Vagina (tissue), 2 donors: ENCODE measurements at regions not wholly inside any gene's neighbourhood (a gene's known extent, or its start where the extent isn't known, plus 50 kb on each side); places are given as distances from the start of the nearest gene placed in this dataset.

Source experiments
- DNase-seq, 2 donors: peaks; one replicate each; pipeline ENCODE4 v3.0.0-alpha.2; 2017; ENCODE audit errors: extremely low spot score in 2 of 2
- H3K27ac ChIP-seq: fragments of 200-600 bp; sonication (generic); one replicate; pipeline ENCODE4 v1.5.1; 2019
- H3K27me3 ChIP-seq: fragments of 200-600 bp; sonication (generic); one replicate; pipeline ENCODE4 v1.5.1; 2019
- H3K36me3 ChIP-seq, 2 donors: fragments of 200-600 bp; sonication (generic); one replicate each; pipeline ENCODE4 v1.5.1; 2017 to 2019
- H3K4me1 ChIP-seq: fragments of 200-600 bp; sonication (generic); one replicate; pipeline ENCODE4 v1.5.1; 2019
- H3K4me3 ChIP-seq, 2 donors: fragments of 200-600 bp; sonication (generic); 1 replicate in 1 of 2; 2 replicates in 1 of 2; pipeline ENCODE4 v1.5.1; 2016 to 2019
- H3K9me3 ChIP-seq: fragments of 200-600 bp; sonication (generic); one replicate; pipeline ENCODE4 v1.5.1; 2019
- POLR2A ChIP-seq, 2 donors: fragments of 450-650 bp; IDR thresholded peaks; one replicate each; pipeline ENCODE4 v1.6.1; 2017; ENCODE audit warnings: antibody characterized with exemption in 2 of 2, mild to moderate bottlenecking in 2 of 2, moderate library complexity in 2 of 2
- POLR2AphosphoS5 ChIP-seq, 2 donors: sonication (generic); formaldehyde crosslinking; IDR thresholded peaks; one replicate each; pipeline ENCODE4 v1.9.0; 2017; ENCODE audit warnings: antibody characterized with exemption in 2 of 2, mild to moderate bottlenecking in 2 of 2, low read depth in 1 of 2; ENCODE audit not compliant: insufficient read depth in 1 of 2
- intact Hi-C: fragments of 100-400 bp; cut with DNase I; formaldehyde crosslinking; loops from one replicate; pipeline ENCODE4 v1.15.1; 2023
- TF ChIP-seq, protein P1 (sequence below), 3 experiments: fragments of 450-650 bp in 2 of 3; fragments of 200-600 bp in 1 of 3; sonication (generic) in 1 of 3; IDR thresholded peaks; one replicate each; pipeline ENCODE4 v1.5.1; 2017 to 2019; ENCODE audit warnings: antibody characterized with exemption in 3 of 3, mild to moderate bottlenecking in 2 of 3, moderate library complexity in 2 of 3

DNA sequence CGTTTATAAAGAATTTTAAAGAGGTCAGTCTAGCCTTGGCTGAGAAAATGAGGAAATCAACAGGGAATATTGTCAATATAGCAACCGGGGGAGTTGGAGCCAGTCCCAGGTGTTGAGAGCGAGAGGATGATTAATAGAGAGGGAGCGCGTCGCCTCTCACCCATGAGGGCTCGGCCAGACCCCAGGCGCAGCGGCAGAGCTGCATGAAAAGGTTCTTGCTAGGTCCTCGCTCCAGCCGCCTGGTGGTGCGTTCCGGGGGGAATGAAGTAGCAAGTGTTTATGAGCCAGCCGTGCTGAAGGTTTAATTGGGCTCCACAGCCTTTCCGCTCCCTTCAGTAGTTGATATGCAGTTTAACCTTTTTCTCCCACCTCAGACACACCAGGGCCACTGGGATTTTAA is 167.3 kb upstream of the IRX1 start:
- intact Hi-C loops = no loop called here
- no peak for TF ChIP-seq POLR2AphosphoS5 (IDR thresholded peaks at IDR 0.05; ENCODE audit: insufficient read depth in 1 of 2, low read depth in 1 of 2)
- no peak for TF ChIP-seq POLR2A (IDR thresholded peaks at IDR 0.05)
- TF ChIP-seq, protein P1, sequence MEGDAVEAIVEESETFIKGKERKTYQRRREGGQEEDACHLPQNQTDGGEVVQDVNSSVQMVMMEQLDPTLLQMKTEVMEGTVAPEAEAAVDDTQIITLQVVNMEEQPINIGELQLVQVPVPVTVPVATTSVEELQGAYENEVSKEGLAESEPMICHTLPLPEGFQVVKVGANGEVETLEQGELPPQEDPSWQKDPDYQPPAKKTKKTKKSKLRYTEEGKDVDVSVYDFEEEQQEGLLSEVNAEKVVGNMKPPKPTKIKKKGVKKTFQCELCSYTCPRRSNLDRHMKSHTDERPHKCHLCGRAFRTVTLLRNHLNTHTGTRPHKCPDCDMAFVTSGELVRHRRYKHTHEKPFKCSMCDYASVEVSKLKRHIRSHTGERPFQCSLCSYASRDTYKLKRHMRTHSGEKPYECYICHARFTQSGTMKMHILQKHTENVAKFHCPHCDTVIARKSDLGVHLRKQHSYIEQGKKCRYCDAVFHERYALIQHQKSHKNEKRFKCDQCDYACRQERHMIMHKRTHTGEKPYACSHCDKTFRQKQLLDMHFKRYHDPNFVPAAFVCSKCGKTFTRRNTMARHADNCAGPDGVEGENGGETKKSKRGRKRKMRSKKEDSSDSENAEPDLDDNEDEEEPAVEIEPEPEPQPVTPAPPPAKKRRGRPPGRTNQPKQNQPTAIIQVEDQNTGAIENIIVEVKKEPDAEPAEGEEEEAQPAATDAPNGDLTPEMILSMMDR (IDR thresholded peaks at IDR 0.05) = no peak
- Histone ChIP-seq H3K36me3 (no peaks in the 10 kb centered on the region), H3K4me3 (no peak overlapping the region), H3K4me1 (no peaks in the 10 kb centered on the region), H3K27ac (no peak overlapping the region), H3K27me3 (no peaks in the 10 kb centered on the region), H3K9me3 (no peaks in the 10 kb centered on the region)
- DNase-seq = no peak

DNA sequence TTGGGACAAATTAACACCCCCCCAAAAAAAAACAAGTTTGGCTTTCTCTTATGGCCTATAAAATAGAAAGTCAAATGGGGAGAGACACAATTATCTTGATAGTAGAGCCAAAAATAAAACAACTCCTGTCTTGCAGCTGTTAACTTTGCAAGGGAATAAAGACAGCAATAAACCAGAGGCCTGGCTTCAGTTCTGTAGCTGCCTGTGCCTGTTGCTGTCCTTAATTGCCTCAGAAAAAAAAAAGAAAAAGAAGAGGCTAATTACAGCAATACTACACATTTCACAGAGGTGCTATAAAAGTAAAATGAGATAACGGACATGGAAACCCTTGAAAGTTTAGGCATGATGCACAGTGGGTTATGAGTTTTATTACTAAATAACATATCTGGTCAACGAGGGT is 170.7 kb upstream of the IRX1 start:
- Histone ChIP-seq H3K36me3 (no peaks in the 10 kb centered on the region), H3K27me3 (no peaks in the 10 kb centered on the region), H3K27ac (no peak overlapping the region), H3K4me1 (no peaks in the 10 kb centered on the region), H3K9me3 (no peaks in the 10 kb centered on the region), H3K4me3 (no peak overlapping the region)
- TF ChIP-seq, protein P1 (IDR thresholded peaks at IDR 0.05) = no peak
- TF ChIP-seq POLR2AphosphoS5 (IDR thresholded peaks at IDR 0.05; ENCODE audit: insufficient read depth in 1 of 2, low read depth in 1 of 2) = no peak
- TF ChIP-seq POLR2A (IDR thresholded peaks at IDR 0.05) = no peak
- intact Hi-C loops = no loop called here
- DNase-seq = no peak

DNA sequence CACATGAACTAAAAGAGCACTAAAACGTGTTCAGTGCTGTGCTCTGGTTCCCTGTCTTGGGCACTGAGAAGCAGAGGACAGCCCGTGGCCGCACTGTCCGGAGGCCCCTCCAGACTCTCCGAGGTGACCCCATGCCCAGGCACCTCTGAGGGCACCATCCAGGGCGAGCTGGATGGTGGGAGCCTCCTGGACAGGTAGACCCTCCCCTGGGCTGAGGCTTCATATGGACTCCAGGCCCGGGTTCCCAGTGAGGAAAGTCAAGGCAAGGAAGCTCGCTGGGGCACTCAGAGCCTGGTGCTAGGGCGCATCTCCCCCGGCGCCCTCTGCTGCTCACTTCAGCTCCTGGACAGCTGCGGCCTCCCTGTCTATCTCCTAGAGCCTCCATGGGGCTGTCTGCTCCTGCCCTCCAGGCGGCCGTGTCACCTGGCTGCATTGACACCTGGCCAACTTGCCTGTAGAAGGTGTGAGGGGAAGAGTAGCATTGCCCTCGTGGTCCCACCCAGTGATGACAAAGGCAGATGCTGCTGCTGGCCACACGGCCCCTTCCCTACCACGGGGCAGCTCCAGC is 178.2 kb upstream of the IRX1 start:
- no peaks in the 10 kb centered on the region for H3K9me3 ChIP-seq
- no peaks in the 10 kb centered on the region for H3K4me1 ChIP-seq
- H3K4me3 ChIP-seq = no peak overlapping the region
- no peak for DNase-seq
- TF ChIP-seq, protein P1 (IDR thresholded peaks at IDR 0.05) = no peak
- no peak for TF ChIP-seq POLR2AphosphoS5 (IDR thresholded peaks at IDR 0.05; ENCODE audit: insufficient read depth in 1 of 2, low read depth in 1 of 2)
- TF ChIP-seq POLR2A (IDR thresholded peaks at IDR 0.05) = no peak
- intact Hi-C loops = no loop called here
- no peaks in the 10 kb centered on the region for H3K36me3 ChIP-seq
- H3K27me3 ChIP-seq = no peaks in the 10 kb centered on the region
- no peak overlapping the region for H3K27ac ChIP-seq

DNA sequence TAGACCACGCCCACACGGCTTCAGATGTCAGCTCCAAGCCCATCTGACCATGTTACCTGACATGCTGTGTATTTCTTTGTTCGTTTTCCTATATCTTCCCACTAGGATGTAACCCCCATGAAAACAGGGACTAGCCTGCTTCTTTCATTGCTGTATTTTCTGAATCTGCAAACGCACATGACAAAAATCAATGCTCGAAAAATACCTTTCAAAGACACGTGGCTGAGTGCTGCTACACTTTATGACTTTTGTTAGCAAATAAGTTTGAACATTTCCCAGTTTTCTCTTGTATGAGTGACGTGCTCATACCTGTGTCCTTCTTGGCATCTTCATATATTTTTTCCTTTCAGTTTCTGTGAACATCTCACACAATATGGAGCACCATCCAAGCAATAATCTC is 181.3 kb upstream of the IRX1 start:
- no peaks in the 10 kb centered on the region for H3K36me3 ChIP-seq
- no peaks in the 10 kb centered on the region for H3K9me3 ChIP-seq
- no peaks in the 10 kb centered on the region for H3K27me3 ChIP-seq
- no peak overlapping the region for H3K27ac ChIP-seq
- no peak for TF ChIP-seq POLR2A (IDR thresholded peaks at IDR 0.05)
- TF ChIP-seq POLR2AphosphoS5 (IDR thresholded peaks at IDR 0.05; ENCODE audit: insufficient read depth in 1 of 2, low read depth in 1 of 2) = no peak
- TF ChIP-seq, protein P1 (IDR thresholded peaks at IDR 0.05) = no peak
- intact Hi-C loops = no loop called here
- H3K4me1 ChIP-seq = no peaks in the 10 kb centered on the region
- DNase-seq = no peak
- no peak overlapping the region for H3K4me3 ChIP-seq

DNA sequence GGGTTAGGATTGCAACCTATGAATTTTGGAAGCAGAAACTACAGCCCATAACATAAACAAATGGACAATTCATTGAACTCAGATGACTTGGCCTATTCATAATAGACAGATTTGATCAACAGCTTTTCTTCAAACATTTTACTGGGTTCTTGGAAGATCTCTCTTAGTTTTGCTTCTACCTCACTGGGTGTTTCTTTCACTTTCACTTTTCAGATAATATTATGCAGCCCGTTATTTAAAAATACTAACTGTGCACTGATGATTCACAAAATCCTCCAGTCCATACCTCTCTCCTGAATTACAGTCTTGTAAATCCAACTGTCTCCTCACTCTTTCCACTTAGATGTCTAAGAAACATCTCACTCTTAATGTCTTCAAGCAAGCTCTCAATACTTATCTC is 183.5 kb upstream of the IRX1 start:
- DNase-seq = no peak
- Histone ChIP-seq H3K36me3 (no peaks in the 10 kb centered on the region), H3K27me3 (no peaks in the 10 kb centered on the region), H3K4me1 (no peaks in the 10 kb centered on the region), H3K9me3 (no peaks in the 10 kb centered on the region), H3K27ac (no peak overlapping the region), H3K4me3 (no peak overlapping the region)
- intact Hi-C loops = no loop called here
- TF ChIP-seq, protein P1 (IDR thresholded peaks at IDR 0.05) = no peak
- TF ChIP-seq POLR2A (IDR thresholded peaks at IDR 0.05) = no peak
- no peak for TF ChIP-seq POLR2AphosphoS5 (IDR thresholded peaks at IDR 0.05; ENCODE audit: insufficient read depth in 1 of 2, low read depth in 1 of 2)
